Nephron (organoid): ENCODE measurements at regions not wholly inside any gene's neighbourhood (a gene's known extent, or its start where the extent isn't known, plus 50 kb on each side); places are given as distances from the start of the nearest gene placed in this dataset.
A peak's percentile ranks its signal among the peaks of the same experiment; 100 is the strongest.

ENCODE experiments used
- H3K27ac Mint-ChIP-seq, 3 experiments: 2 replicates each; pipeline ENCODE4 v1.8.0; 2020; ENCODE audit warnings: mixed read lengths in 3 of 3, mild to moderate bottlenecking in 2 of 3, moderate library complexity in 1 of 3
- H3K27me3 Mint-ChIP-seq: 2 replicates; pipeline ENCODE4 v1.8.0; 2021; ENCODE audit warnings: low read depth, mild to moderate bottlenecking, moderate library complexity, mixed read lengths
- H3K36me3 Mint-ChIP-seq: 2 replicates; pipeline ENCODE4 v1.8.0; 2020; ENCODE audit warnings: low read depth, mixed read lengths
- H3K4me1 Mint-ChIP-seq: 2 replicates; pipeline ENCODE4 v1.8.0; 2020; ENCODE audit warnings: mixed read lengths
- H3K4me3 Mint-ChIP-seq, 3 experiments: 2 replicates each; pipeline ENCODE4 v1.8.0; 2020; ENCODE audit warnings: mild to moderate bottlenecking in 3 of 3, mixed read lengths in 3 of 3, moderate library complexity in 2 of 3
- H3K9me3 Mint-ChIP-seq: 2 replicates; pipeline ENCODE4 v1.8.0; 2020; ENCODE audit warnings: mixed read lengths
- TF ChIP-seq, protein P1 (sequence below), 3 experiments: fragments of 200-600 bp; sonication (generic); IDR thresholded peaks; one replicate each; pipeline ENCODE4 v1.5.0; 2021; ENCODE audit warnings: antibody characterized with exemption in 3 of 3; ENCODE audit not compliant: unreplicated experiment in 3 of 3

DNA sequence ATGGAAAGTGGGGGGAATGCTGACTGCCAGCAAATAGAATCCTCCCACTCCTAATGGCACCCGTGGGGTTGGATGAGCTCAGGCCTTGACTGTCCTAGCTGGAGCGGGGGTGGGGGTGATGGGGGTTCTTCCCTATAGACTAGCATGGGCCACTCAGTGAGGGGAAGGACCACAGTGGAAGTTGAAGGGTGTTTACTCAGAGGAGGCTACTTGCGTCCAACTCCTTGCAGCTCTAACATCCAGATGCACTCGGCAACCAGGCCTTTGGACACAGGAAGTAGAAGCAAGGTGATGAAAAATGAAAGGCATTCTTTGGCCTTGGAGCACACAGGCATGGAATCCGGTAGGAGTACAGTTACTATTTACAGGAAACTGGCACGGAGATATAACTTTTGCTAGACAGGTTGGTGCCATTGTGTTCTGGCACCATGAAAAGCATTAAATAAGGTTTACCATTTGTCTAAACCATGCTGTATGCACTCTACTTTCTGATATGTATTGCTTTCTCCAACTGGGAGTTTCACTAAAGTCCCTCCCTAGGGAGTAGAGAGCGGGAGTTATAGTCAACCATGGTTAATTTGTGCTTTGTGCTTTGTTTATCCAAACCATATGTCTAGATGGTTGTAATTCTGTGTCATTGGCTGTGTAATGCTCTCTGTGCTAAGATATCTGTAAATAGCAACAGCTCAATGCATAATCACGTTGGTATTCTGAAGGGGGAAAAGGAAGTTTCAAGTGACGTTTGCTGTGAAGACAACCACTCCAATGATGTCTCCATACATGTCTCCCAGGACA lies 125.3 kb downstream of the TSHZ3 start:
- no peaks in the 10 kb centered on the region for H3K36me3 Mint-ChIP-seq
- H3K27me3 Mint-ChIP-seq, result no peaks in the 10 kb centered on the region
- H3K9me3 Mint-ChIP-seq, result no peaks in the 10 kb centered on the region
- H3K4me3 Mint-ChIP-seq, result no peak overlapping the region
- H3K4me1 Mint-ChIP-seq, result peaks cover 17% of the 10 kb centered on the region
- H3K27ac Mint-ChIP-seq, result peak overlapping the region; percentile 60 to 67 (median 65)
- TF ChIP-seq, protein P1, sequence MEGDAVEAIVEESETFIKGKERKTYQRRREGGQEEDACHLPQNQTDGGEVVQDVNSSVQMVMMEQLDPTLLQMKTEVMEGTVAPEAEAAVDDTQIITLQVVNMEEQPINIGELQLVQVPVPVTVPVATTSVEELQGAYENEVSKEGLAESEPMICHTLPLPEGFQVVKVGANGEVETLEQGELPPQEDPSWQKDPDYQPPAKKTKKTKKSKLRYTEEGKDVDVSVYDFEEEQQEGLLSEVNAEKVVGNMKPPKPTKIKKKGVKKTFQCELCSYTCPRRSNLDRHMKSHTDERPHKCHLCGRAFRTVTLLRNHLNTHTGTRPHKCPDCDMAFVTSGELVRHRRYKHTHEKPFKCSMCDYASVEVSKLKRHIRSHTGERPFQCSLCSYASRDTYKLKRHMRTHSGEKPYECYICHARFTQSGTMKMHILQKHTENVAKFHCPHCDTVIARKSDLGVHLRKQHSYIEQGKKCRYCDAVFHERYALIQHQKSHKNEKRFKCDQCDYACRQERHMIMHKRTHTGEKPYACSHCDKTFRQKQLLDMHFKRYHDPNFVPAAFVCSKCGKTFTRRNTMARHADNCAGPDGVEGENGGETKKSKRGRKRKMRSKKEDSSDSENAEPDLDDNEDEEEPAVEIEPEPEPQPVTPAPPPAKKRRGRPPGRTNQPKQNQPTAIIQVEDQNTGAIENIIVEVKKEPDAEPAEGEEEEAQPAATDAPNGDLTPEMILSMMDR (IDR thresholded peaks at IDR 0.05; ENCODE audit: unreplicated experiment in 3 of 3), result no peak

DNA sequence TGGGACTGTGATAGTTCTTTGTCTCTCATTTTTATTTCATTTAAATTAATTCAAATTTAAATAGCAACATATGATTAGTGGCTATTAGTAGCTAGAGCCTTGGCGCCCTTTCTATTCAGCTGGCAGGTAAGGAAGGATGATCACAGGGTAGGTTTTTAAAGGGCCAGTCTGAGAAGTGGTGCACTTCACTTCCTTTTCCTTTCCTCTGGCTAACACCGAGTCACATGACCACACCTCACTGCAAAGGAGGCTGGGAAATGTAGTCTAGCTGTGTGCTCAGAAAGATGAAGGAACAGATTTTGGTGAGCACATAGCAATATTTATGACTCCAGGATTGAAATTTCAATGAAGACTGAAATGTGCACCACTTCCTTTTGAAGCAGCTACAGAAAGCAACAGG lies 128.7 kb downstream of the TSHZ3 start:
- H3K9me3 Mint-ChIP-seq, result no peaks in the 10 kb centered on the region
- TF ChIP-seq, protein P1 (IDR thresholded peaks at IDR 0.05; ENCODE audit: unreplicated experiment in 3 of 3), result no peak
- no peak overlapping the region for H3K4me3 Mint-ChIP-seq
- H3K27ac Mint-ChIP-seq, result no peak overlapping the region
- no peaks in the 10 kb centered on the region for H3K27me3 Mint-ChIP-seq
- no peaks in the 10 kb centered on the region for H3K36me3 Mint-ChIP-seq
- H3K4me1 Mint-ChIP-seq, result peaks cover 17% of the 10 kb centered on the region

DNA sequence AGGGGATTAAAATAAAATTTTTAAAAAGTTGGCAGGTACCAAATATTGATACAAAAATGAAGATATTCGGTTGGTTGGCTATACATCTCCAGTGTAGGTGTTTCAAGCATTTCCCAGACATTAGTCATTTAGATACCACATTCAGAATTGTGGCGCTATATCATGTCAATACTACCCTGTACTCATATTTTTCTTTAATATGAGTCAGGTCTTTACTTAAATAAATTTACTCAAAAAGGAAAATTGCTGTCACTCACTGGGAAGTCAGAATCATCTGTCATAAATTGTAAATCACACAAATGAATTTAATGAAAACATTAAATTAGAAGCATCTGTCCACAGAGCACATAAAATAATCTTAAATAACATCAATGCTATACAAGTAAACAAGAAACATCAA lies 134.2 kb downstream of the TSHZ3 start:
- TF ChIP-seq, protein P1 (IDR thresholded peaks at IDR 0.05; ENCODE audit: unreplicated experiment in 3 of 3), result no peak

DNA sequence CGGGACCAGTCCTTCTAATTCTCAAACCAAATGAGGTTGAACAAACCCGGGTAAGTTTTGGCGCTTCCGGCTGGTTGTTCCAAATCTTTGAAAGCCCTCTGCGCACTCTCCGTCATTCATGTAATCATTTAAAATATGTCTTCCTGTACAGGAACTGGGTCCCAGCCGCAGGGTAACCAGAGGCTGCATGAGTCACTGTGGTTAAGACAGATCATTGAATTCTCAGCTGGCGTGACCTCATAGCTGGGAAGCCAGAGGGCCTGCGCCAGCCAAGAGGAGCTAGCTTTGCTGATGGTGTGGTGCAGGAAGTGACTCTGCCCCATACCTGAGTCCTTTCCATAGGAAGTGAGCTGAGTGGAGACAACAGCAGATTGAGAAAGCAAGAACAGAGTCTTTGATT lies 135.2 kb downstream of the TSHZ3 start:
- H3K36me3 Mint-ChIP-seq, result no peaks in the 10 kb centered on the region
- H3K4me1 Mint-ChIP-seq, result no peaks in the 10 kb centered on the region
- TF ChIP-seq, protein P1 (IDR thresholded peaks at IDR 0.05; ENCODE audit: unreplicated experiment in 3 of 3), result no peak
- H3K27ac Mint-ChIP-seq, result no peak overlapping the region
- no peak overlapping the region for H3K4me3 Mint-ChIP-seq
- H3K9me3 Mint-ChIP-seq, result no peaks in the 10 kb centered on the region
- H3K27me3 Mint-ChIP-seq, result peaks cover 5% of the 10 kb centered on the region

More for the DNA sequence above, 134.2 kb downstream of the TSHZ3 start:
- Mint-ChIP-seq H3K9me3 (no peaks in the 10 kb centered on the region), H3K27me3 (peaks cover 5% of the 10 kb centered on the region), H3K36me3 (no peaks in the 10 kb centered on the region), H3K27ac (no peak overlapping the region), H3K4me3 (no peak overlapping the region), H3K4me1 (no peaks in the 10 kb centered on the region)

DNA sequence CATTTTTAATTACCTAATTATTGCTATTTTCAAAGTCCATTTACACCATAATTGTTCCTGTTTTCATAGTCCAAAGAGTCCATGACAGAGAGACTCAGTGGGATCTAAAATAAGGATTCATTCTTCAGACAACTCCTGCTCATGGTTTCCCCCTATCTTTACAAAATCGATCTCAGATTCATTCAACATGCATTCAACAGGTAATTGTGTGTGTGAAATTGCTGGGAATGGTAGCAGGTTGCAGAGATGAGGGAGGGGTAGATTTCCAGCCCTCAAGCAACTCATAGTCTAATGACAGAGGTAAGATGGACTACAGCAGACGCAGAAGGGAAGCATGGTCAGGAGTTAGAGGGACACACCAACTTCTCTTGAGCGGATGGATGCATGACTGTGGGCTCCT lies 138.1 kb downstream of the TSHZ3 start:
- H3K36me3 Mint-ChIP-seq, result no peaks in the 10 kb centered on the region
- peaks cover 5% of the 10 kb centered on the region for H3K27me3 Mint-ChIP-seq
- no peaks in the 10 kb centered on the region for H3K4me1 Mint-ChIP-seq
- no peak overlapping the region for H3K27ac Mint-ChIP-seq
- no peak overlapping the region for H3K4me3 Mint-ChIP-seq
- TF ChIP-seq, protein P1 (IDR thresholded peaks at IDR 0.05; ENCODE audit: unreplicated experiment in 3 of 3), result no peak
- no peaks in the 10 kb centered on the region for H3K9me3 Mint-ChIP-seq
